Thyroid gland (tissue), 4 donors: ENCODE measurements at regions not wholly inside any gene's neighbourhood (a gene's known extent, or its start where the extent isn't known, plus 50 kb on each side); places are given as distances from the start of the nearest gene placed in this dataset.
"Not testable (repeated sequence)": the region's sequence is repeated elsewhere in the genome, so short reads cannot be mapped to it uniquely, and the experiment has no call there.

ENCODE experiments used
- DNase-seq, 2 donors: peaks; one replicate each; pipeline ENCODE4 v3.0.0-alpha.2; 2019
- H3K27ac ChIP-seq, 3 donors: fragments of 200-600 bp; sonication (generic); 1 replicate in 2 of 3; 2 replicates in 1 of 3; pipeline ENCODE4 v1.5.1; 2016 to 2019; ENCODE audit warnings: mild to moderate bottlenecking in 1 of 3, moderate library complexity in 1 of 3
- H3K27me3 ChIP-seq: fragments of 200-600 bp; sonication (generic); one replicate; pipeline ENCODE4 v1.5.1; 2019
- H3K36me3 ChIP-seq, 2 donors: fragments of 200-600 bp; sonication (generic); one replicate each; pipeline ENCODE4 v1.5.1; 2016 to 2019
- H3K4me1 ChIP-seq, 2 donors: fragments of 200-600 bp; sonication (generic); one replicate each; pipeline ENCODE4 v1.5.1; 2017 to 2019
- H3K4me3 ChIP-seq, 3 donors: fragments of 200-600 bp; sonication (generic); replicated peaks in 1 of 3; 1 replicate in 2 of 3; 2 replicates in 1 of 3; pipeline ENCODE4 v1.5.1; 2016; ENCODE audit warnings: mild to moderate bottlenecking in 1 of 3
- H3K9me3 ChIP-seq: fragments of 200-600 bp; sonication (generic); one replicate; pipeline ENCODE4 v1.5.1; 2017
- POLR2A ChIP-seq, 2 donors: fragments of 450-650 bp; IDR thresholded peaks; one replicate each; pipeline ENCODE4 v1.6.1; 2017; ENCODE audit warnings: antibody characterized with exemption in 2 of 2, mild to moderate bottlenecking in 2 of 2, moderate library complexity in 1 of 2
- WGBS, 2 donors: methylation state at CpG; one replicate each; pipeline ENCODE4 v1.1.5; 2017; 5-methylcytosine and 5-hydroxymethylcytosine counted together
- intact Hi-C: fragments of 100-400 bp; cut with DNase I; formaldehyde crosslinking; loops from one replicate; pipeline ENCODE4 v1.15.1; 2023
- TF ChIP-seq, protein P1 (sequence below), 6 experiments: fragments of 200-600 bp in 3 of 6; fragments of 450-650 bp in 3 of 6; sonication (generic) in 3 of 6; IDR thresholded peaks; one replicate each; pipeline ENCODE4 v1.5.1; 2016 to 2019; ENCODE audit warnings: antibody characterized with exemption in 6 of 6, mild to moderate bottlenecking in 2 of 6, inconsistent platforms in 1 of 6, moderate library complexity in 1 of 6

- whole genome bisulfite sequencing, 2 donors: 94 to 97% methylated on average over 2 of the region's 2 CpGs
- intact Hi-C loops, H3K9me3 ChIP-seq: not testable (repeated sequence)
Observed at GRCh38 chr1:65552484-65552883, 132.0 kb downstream of the LEPR start.

GRCh38 chr1:65554086-65554764, 133.8 kb downstream of the LEPR start:
- H3K27me3 ChIP-seq, H3K9me3 ChIP-seq, intact Hi-C loops, DNase-seq, H3K27ac ChIP-seq, H3K36me3 ChIP-seq, H3K4me1 ChIP-seq, H3K4me3 ChIP-seq: not testable (repeated sequence)
- 38 to 61% methylated on average over 5 to 6 of the region's 6 CpGs for WGBS, 2 donors

More at GRCh38 chr1:65552484-65552883, 132.0 kb downstream of the LEPR start:
- not testable (repeated sequence) for DNase-seq, H3K4me3 ChIP-seq, H3K27ac ChIP-seq, H3K27me3 ChIP-seq, H3K36me3 ChIP-seq, H3K4me1 ChIP-seq

- TF ChIP-seq, protein P1, sequence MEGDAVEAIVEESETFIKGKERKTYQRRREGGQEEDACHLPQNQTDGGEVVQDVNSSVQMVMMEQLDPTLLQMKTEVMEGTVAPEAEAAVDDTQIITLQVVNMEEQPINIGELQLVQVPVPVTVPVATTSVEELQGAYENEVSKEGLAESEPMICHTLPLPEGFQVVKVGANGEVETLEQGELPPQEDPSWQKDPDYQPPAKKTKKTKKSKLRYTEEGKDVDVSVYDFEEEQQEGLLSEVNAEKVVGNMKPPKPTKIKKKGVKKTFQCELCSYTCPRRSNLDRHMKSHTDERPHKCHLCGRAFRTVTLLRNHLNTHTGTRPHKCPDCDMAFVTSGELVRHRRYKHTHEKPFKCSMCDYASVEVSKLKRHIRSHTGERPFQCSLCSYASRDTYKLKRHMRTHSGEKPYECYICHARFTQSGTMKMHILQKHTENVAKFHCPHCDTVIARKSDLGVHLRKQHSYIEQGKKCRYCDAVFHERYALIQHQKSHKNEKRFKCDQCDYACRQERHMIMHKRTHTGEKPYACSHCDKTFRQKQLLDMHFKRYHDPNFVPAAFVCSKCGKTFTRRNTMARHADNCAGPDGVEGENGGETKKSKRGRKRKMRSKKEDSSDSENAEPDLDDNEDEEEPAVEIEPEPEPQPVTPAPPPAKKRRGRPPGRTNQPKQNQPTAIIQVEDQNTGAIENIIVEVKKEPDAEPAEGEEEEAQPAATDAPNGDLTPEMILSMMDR (IDR thresholded peaks at IDR 0.05): no peak
- no peak for TF ChIP-seq POLR2A (IDR thresholded peaks at IDR 0.05)
- Histone ChIP-seq H3K36me3 (no peaks in the 10 kb centered on the region), H3K4me1 (no peaks in the 10 kb centered on the region), H3K27me3 (no peaks in the 10 kb centered on the region), H3K9me3 (no peaks in the 10 kb centered on the region), H3K27ac (no peak overlapping the region), H3K4me3 (no peak overlapping the region)
- DNase-seq: no peak
- 75 to 94% methylated on average over 8 of the region's 8 CpGs for WGBS, 2 donors
- intact Hi-C loops: no loop called here
Observed at GRCh38 chr1:65554829-65555228, 134.4 kb downstream of the LEPR start.

GRCh38 chr1:65558215-65558614, 137.7 kb downstream of the LEPR start:
- Histone ChIP-seq H3K4me1 (no peaks in the 10 kb centered on the region), H3K9me3 (no peaks in the 10 kb centered on the region), H3K27ac (no peak overlapping the region), H3K4me3 (no peak overlapping the region), H3K36me3 (no peaks in the 10 kb centered on the region), H3K27me3 (no peaks in the 10 kb centered on the region)
- TF ChIP-seq POLR2A (IDR thresholded peaks at IDR 0.05): no peak
- intact Hi-C loops: no loop called here
- DNase-seq: no peak

DNA sequence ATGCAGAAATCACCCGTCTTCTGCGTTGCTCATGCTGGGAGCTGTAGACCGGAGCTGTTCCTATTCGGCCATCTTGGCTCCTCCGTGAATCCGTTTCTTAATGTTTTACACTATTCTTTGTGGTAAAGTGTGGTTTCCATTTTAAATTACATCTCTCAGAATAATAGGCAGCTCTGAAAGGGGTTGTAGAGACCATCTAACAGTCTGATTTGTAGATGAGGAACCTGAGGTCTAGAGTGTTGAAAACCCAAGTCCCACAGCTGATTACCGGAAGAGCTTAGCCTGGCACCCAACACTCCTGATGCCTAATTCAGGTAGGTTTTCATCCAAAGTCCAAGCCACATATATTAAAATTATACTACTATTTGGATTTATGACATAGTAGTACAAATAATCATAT, 144.0 kb downstream of the LEPR start:
- Histone ChIP-seq H3K36me3 (no peaks in the 10 kb centered on the region), H3K9me3 (no peaks in the 10 kb centered on the region), H3K27me3 (no peaks in the 10 kb centered on the region), H3K27ac (no peak overlapping the region), H3K4me1 (no peaks in the 10 kb centered on the region), H3K4me3 (no peak overlapping the region)
- intact Hi-C loops: no loop called here
- TF ChIP-seq POLR2A (IDR thresholded peaks at IDR 0.05): no peak
- TF ChIP-seq, protein P1 (IDR thresholded peaks at IDR 0.05): no peak
- no peak for DNase-seq
- 88 to 90% methylated on average over 7 of the region's 7 CpGs for WGBS, 2 donors

- WGBS, 2 donors: 70 to 76% methylated on average over 3 of the region's 3 CpGs
- intact Hi-C loops: no loop called here
- Histone ChIP-seq H3K4me3 (no peak overlapping the region), H3K4me1 (no peaks in the 10 kb centered on the region), H3K9me3 (no peaks in the 10 kb centered on the region), H3K27ac (no peak overlapping the region), H3K27me3 (no peaks in the 10 kb centered on the region), H3K36me3 (no peaks in the 10 kb centered on the region)
- TF ChIP-seq, protein P1 (IDR thresholded peaks at IDR 0.05): no peak
- TF ChIP-seq POLR2A (IDR thresholded peaks at IDR 0.05): no peak
- no peak for DNase-seq
Observed at GRCh38 chr1:65568285-65568684, 147.8 kb downstream of the LEPR start.
